Natural killer cell (primary cell): ENCODE measurements at regions not wholly inside any gene's neighbourhood (a gene's known extent, or its start where the extent isn't known, plus 50 kb on each side); places are given as distances from the start of the nearest gene placed in this dataset.
"Not testable (repeated sequence)": the region's sequence is repeated elsewhere in the genome, so short reads cannot be mapped to it uniquely, and the experiment has no call there.

Experiments
- ATAC-seq, 3 donors: fragments of 150-1000 bp in 2 of 3; fragments of 200-7000 bp in 1 of 3; cut with Tn5 transposase; 1 replicate in 1 of 3; 2 replicates in 2 of 3; pipeline ENCODE4 v1.10.0; 2021; ENCODE audit warnings: mild to moderate bottlenecking in 2 of 3, moderate library complexity in 2 of 3
- DNase-seq, 2 donors: peaks; one replicate each; pipeline versions ENCODE4 v3.0.0 to v3.0.0-alpha.2; 2013 to 2021; ENCODE audit warnings: mixed read lengths in 1 of 2
- H3K27ac ChIP-seq: one replicate; pipeline ENCODE4 v1.5.1; 2013; ENCODE audit warnings: mild to moderate bottlenecking, low read length
- H3K27me3 ChIP-seq: one replicate; pipeline ENCODE4 v1.6.1; 2013; ENCODE audit warnings: low read length; ENCODE audit not compliant: control insufficient read depth, insufficient read depth
- H3K36me3 ChIP-seq: one replicate; pipeline ENCODE4 v1.6.1; 2013; ENCODE audit warnings: low read length; ENCODE audit not compliant: control insufficient read depth, insufficient read depth
- H3K4me1 ChIP-seq: one replicate; pipeline ENCODE4 v1.6.1; 2013; ENCODE audit warnings: low read length; ENCODE audit not compliant: control insufficient read depth, insufficient read depth
- H3K4me3 ChIP-seq: one replicate; pipeline ENCODE4 v1.5.1; 2013; ENCODE audit warnings: low read length
- H3K9me3 ChIP-seq: one replicate; pipeline ENCODE4 v1.6.1; 2013; ENCODE audit warnings: low read length; ENCODE audit not compliant: control insufficient read depth, insufficient read depth
- H3K27ac Mint-ChIP-seq, 2 donors: one replicate each; pipeline ENCODE4 v1.8.0; 2022; ENCODE audit warnings: mild to moderate bottlenecking in 2 of 2, mixed read lengths in 2 of 2, moderate library complexity in 1 of 2
- H3K27me3 Mint-ChIP-seq, 2 donors: one replicate each; pipeline ENCODE4 v1.8.0; 2022; ENCODE audit warnings: low read depth in 2 of 2, mixed read lengths in 2 of 2
- H3K36me3 Mint-ChIP-seq: one replicate; pipeline ENCODE4 v1.8.0; 2022; ENCODE audit warnings: mixed read lengths
- H3K4me1 Mint-ChIP-seq, 2 donors: one replicate each; pipeline ENCODE4 v1.8.0; 2022; ENCODE audit warnings: mixed read lengths in 2 of 2
- H3K4me3 Mint-ChIP-seq: one replicate; pipeline ENCODE4 v1.8.0; 2022; ENCODE audit warnings: mild to moderate bottlenecking, moderate library complexity, mixed read lengths
- H3K9me3 Mint-ChIP-seq, 2 donors: one replicate each; pipeline ENCODE4 v1.8.0; 2022; ENCODE audit warnings: mixed read lengths in 2 of 2
- WGBS: methylation state at CpG from one replicate; pipeline ENCODE4 v1.1.7; 2013; ENCODE audit warnings: missing lambda C conversion rate; ENCODE audit not compliant: insufficient coverage; 5-methylcytosine and 5-hydroxymethylcytosine counted together
- intact Hi-C: fragments of 100-400 bp; cut with micrococcal nuclease; formaldehyde crosslinking; loops from one replicate; pipeline ENCODE4 v1.14.2; 2022
- TF ChIP-seq, protein P1 (sequence below): fragments of 200-600 bp; IDR thresholded peaks from one replicate; pipeline ENCODE4 v1.8.0; 2022; ENCODE audit warnings: antibody characterized with exemption

DNA sequence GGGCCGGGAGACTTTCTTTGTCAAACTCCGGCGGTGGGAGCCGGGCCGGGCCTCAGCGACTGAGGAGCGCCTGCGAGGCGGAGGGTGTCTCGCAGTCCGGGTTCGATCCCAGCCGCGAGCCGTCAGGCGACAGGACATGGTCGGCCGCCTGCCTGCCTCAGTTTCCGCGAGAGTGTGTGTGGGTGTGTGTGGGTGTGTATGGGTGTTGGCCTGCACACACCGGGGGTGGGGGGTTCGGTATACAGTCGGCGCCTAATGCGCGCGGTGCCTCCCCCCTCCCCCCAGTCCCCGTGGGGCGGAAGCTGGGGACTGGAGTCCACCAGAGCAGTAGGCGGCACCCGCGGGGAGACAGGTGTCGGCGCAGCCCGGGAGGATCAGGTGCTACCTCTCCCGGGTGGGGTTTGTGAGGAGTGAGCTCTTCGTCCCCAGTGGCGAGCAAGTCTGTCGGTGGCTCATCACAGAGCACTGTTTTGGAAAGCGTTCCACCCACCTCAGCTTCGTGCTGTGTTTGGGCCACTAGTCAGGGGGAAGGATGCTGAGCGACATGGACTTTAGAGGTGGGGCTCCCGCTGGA, 246.3 kb downstream of the GOLGA6L6 start:
- Histone ChIP-seq H3K9me3 (peaks cover 6% of the 10 kb centered on the region), H3K4me1 (no peaks in the 10 kb centered on the region), H3K4me3 (no peak overlapping the region), H3K27me3 (no peaks in the 10 kb centered on the region), H3K27ac (no peak overlapping the region), H3K36me3 (no peaks in the 10 kb centered on the region)
- no peaks in the 10 kb centered on the region for H3K9me3 Mint-ChIP-seq
- DNase-seq: peak in 1 of 2 donors; percentile 28
- WGBS: 89% methylated on average over 43 of the region's 43 CpGs
- no peaks in the 10 kb centered on the region for H3K4me1 Mint-ChIP-seq
- H3K4me3 Mint-ChIP-seq: no peak overlapping the region
- no peak for ATAC-seq
- no peaks in the 10 kb centered on the region for H3K36me3 Mint-ChIP-seq
- TF ChIP-seq, protein P1, sequence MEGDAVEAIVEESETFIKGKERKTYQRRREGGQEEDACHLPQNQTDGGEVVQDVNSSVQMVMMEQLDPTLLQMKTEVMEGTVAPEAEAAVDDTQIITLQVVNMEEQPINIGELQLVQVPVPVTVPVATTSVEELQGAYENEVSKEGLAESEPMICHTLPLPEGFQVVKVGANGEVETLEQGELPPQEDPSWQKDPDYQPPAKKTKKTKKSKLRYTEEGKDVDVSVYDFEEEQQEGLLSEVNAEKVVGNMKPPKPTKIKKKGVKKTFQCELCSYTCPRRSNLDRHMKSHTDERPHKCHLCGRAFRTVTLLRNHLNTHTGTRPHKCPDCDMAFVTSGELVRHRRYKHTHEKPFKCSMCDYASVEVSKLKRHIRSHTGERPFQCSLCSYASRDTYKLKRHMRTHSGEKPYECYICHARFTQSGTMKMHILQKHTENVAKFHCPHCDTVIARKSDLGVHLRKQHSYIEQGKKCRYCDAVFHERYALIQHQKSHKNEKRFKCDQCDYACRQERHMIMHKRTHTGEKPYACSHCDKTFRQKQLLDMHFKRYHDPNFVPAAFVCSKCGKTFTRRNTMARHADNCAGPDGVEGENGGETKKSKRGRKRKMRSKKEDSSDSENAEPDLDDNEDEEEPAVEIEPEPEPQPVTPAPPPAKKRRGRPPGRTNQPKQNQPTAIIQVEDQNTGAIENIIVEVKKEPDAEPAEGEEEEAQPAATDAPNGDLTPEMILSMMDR: no peak
- no peaks in the 10 kb centered on the region for H3K27me3 Mint-ChIP-seq
- no peak overlapping the region for H3K27ac Mint-ChIP-seq
- intact Hi-C loops: no loop called here

GRCh38 chr15:20294651-20295237, 246.9 kb downstream of the GOLGA6L6 start:
- 75% methylated on average over 80 of the region's 80 CpGs for WGBS
- DNase-seq (peak in 1 of 2 donors; percentile 25), ATAC-seq (no peak)
- Mint-ChIP-seq H3K4me1 (no peaks in the 10 kb centered on the region), H3K4me3 (no peak overlapping the region), H3K27me3 (no peaks in the 10 kb centered on the region), H3K27ac (no peak overlapping the region), H3K9me3 (no peaks in the 10 kb centered on the region), H3K36me3 (no peaks in the 10 kb centered on the region)
- H3K4me1 ChIP-seq: no peaks in the 10 kb centered on the region
- H3K27me3 ChIP-seq: no peaks in the 10 kb centered on the region
- H3K4me3 ChIP-seq: no peak overlapping the region
- H3K9me3 ChIP-seq: peaks cover 6% of the 10 kb centered on the region
- TF ChIP-seq, protein P1: no peak
- intact Hi-C loops: no loop called here
- no peaks in the 10 kb centered on the region for H3K36me3 ChIP-seq
- no peak overlapping the region for H3K27ac ChIP-seq

GRCh38 chr15:20292422-20293005, 249.1 kb downstream of the GOLGA6L6 start:
- ATAC-seq, H3K4me3 ChIP-seq, intact Hi-C loops, H3K4me1 ChIP-seq, H3K27me3 ChIP-seq, H3K4me1 Mint-ChIP-seq, H3K36me3 Mint-ChIP-seq, H3K36me3 ChIP-seq, H3K27ac Mint-ChIP-seq, H3K27me3 Mint-ChIP-seq, H3K4me3 Mint-ChIP-seq, H3K9me3 Mint-ChIP-seq, H3K9me3 ChIP-seq, H3K27ac ChIP-seq: not testable (repeated sequence)
- DNase-seq: peak in 1 of 2 donors; percentile 13
- 69% methylated on average over 5 of the region's 5 CpGs for WGBS

GRCh38 chr15:20291616-20292015, 250.0 kb downstream of the GOLGA6L6 start:
- H3K9me3 Mint-ChIP-seq, H3K4me3 Mint-ChIP-seq, H3K4me1 Mint-ChIP-seq, H3K27me3 ChIP-seq, ATAC-seq, H3K27ac ChIP-seq, H3K36me3 ChIP-seq, H3K9me3 ChIP-seq, H3K27ac Mint-ChIP-seq, H3K4me3 ChIP-seq, H3K27me3 Mint-ChIP-seq, H3K36me3 Mint-ChIP-seq, intact Hi-C loops, H3K4me1 ChIP-seq: not testable (repeated sequence)
- WGBS: 86% methylated on average over 7 of the region's 7 CpGs
- DNase-seq: peak in 1 of 2 donors; percentile 17

- H3K27ac Mint-ChIP-seq, H3K9me3 Mint-ChIP-seq, H3K4me1 ChIP-seq, H3K4me3 ChIP-seq, H3K4me3 Mint-ChIP-seq, H3K27ac ChIP-seq, H3K36me3 ChIP-seq, H3K27me3 ChIP-seq, H3K27me3 Mint-ChIP-seq, H3K9me3 ChIP-seq, ATAC-seq, intact Hi-C loops, H3K36me3 Mint-ChIP-seq, H3K4me1 Mint-ChIP-seq: not testable (repeated sequence)
- 86% methylated on average over 10 of the region's 11 CpGs for WGBS
- peak in 1 of 2 donors; percentile 15 for DNase-seq
Observed at GRCh38 chr15:20290606-20291005, 251.0 kb downstream of the GOLGA6L6 start.

DNA sequence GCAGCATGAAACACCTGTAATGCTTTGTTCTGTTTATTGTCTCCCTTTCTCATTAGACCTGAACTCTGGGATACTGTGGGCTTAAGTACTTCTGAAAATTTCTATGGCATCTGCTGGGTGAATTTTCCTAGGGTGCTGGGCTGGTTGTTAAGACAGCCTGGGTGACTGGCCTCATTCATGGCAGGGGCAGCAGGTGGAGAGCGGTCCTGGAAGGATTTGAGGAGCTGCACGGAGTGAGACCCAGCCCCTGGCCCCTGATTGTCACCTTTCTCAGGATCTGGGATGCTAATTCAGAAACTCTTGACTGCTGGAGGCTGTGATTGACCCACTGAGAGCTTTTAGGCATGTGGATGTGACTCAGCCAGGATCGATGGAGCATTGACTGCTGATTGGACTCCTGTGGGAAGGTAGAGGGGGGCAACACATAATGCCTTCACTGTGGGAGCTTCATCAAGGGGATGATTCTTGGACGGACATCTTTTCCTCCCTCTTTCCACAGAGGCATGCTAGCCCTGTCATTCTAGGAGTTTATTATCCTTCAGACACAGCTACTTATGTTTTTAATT, 252.0 kb downstream of the GOLGA6L6 start:
- DNase-seq: peak in 1 of 2 donors; percentile 15
- H3K4me3 ChIP-seq, ATAC-seq, H3K27ac ChIP-seq, H3K36me3 ChIP-seq, H3K4me3 Mint-ChIP-seq, H3K27me3 ChIP-seq, H3K27ac Mint-ChIP-seq, H3K4me1 ChIP-seq, H3K9me3 ChIP-seq, intact Hi-C loops, H3K27me3 Mint-ChIP-seq, H3K36me3 Mint-ChIP-seq, H3K9me3 Mint-ChIP-seq, H3K4me1 Mint-ChIP-seq: not testable (repeated sequence)
- 80% methylated on average over 3 of the region's 4 CpGs for WGBS
